ENCODE measurements at regions not wholly inside any gene's neighbourhood (a gene's known extent, or its start where the extent isn't known, plus 50 kb on each side); places are given as distances from the start of the nearest gene placed in this dataset.

GRCh38 chr3:104901396-104901795 is 465.3 kb upstream of the ALCAM start:
- Histone ChIP-seq H3K9me3 (ENCODE audit: control insufficient read depth, low read depth, low read length) (no peaks in the 10 kb centered on the region), H4K20me1 (ENCODE audit: control insufficient read depth, extremely low read depth, insufficient read depth, low read length) (no peaks in the 10 kb centered on the region), H3K79me2 (ENCODE audit: control insufficient read depth, insufficient read depth, low read length) (no peaks in the 10 kb centered on the region), H3K4me3 (ENCODE audit: control insufficient read depth in 2 of 3, extremely low read depth in 1 of 3, insufficient read depth in 2 of 3, low read depth in 1 of 3, low read length in 3 of 3) (no peak overlapping the region), H3K4me1 (ENCODE audit: control insufficient read depth, extremely low read depth, insufficient read depth, low read length) (no peaks in the 10 kb centered on the region), H3K9ac (ENCODE audit: control insufficient read depth, extremely low read depth, insufficient read depth, low read length) (no peak overlapping the region), H3K36me3 (ENCODE audit: control insufficient read depth in 2 of 2, extremely low read depth in 1 of 2, insufficient read depth in 2 of 2, low read length in 2 of 2) (no peaks in the 10 kb centered on the region), H3K27ac (ENCODE audit: control insufficient read depth, insufficient read depth, low read length) (no peak overlapping the region), H3K9me1 (ENCODE audit: control insufficient read depth, extremely low read depth, insufficient read depth, low read length) (no peaks in the 10 kb centered on the region), H2AFZ (ENCODE audit: control insufficient read depth, low read length) (no peak overlapping the region), H3K4me2 (ENCODE audit: control insufficient read depth, extremely low read depth, insufficient read depth, low read depth, low read length) (no peak overlapping the region), H3K27me3 (ENCODE audit: control insufficient read depth, extremely low read depth, insufficient read depth, low read length) (no peaks in the 10 kb centered on the region)
- FAIRE-seq: no peak
- TF ChIP-seq EZH2 (IDR thresholded peaks at IDR 0.05; ENCODE audit: low read length) (no peak), CTCF (optimal IDR thresholded peaks at IDR 0.05 in 1 of 3, IDR thresholded peaks at IDR 0.05 in 1 of 3, conservative IDR thresholded peaks at IDR 0.05 in 1 of 3; ENCODE audit: extremely low read depth in 1 of 3, insufficient read depth in 2 of 3, low read length in 3 of 3) (no peak)
- dilution Hi-C loops (cut with MboI; ENCODE audit: extremely low pct_ligation_motif_present, low sequenced_read_pairs): no loop called here
- DNase-seq (ENCODE audit: low read depth, low spot score): no peak

- TF ChIP-seq EZH2 (IDR thresholded peaks at IDR 0.05; ENCODE audit: low read length) (no peak), CTCF (optimal IDR thresholded peaks at IDR 0.05 in 1 of 3, IDR thresholded peaks at IDR 0.05 in 1 of 3, conservative IDR thresholded peaks at IDR 0.05 in 1 of 3; ENCODE audit: extremely low read depth in 1 of 3, insufficient read depth in 2 of 3, low read length in 3 of 3) (no peak)
- H3K27me3 ChIP-seq (ENCODE audit: control insufficient read depth, extremely low read depth, insufficient read depth, low read length): no peaks in the 10 kb centered on the region
- no peaks in the 10 kb centered on the region for H3K9me1 ChIP-seq (ENCODE audit: control insufficient read depth, extremely low read depth, insufficient read depth, low read length)
- H3K79me2 ChIP-seq (ENCODE audit: control insufficient read depth, insufficient read depth, low read length): no peaks in the 10 kb centered on the region
- FAIRE-seq (no peak), DNase-seq (ENCODE audit: low read depth, low spot score) (no peak)
- dilution Hi-C loops (cut with MboI; ENCODE audit: extremely low pct_ligation_motif_present, low sequenced_read_pairs): no loop called here
- no peaks in the 10 kb centered on the region for H3K36me3 ChIP-seq (ENCODE audit: control insufficient read depth in 2 of 2, extremely low read depth in 1 of 2, insufficient read depth in 2 of 2, low read length in 2 of 2)
- H3K4me1 ChIP-seq (ENCODE audit: control insufficient read depth, extremely low read depth, insufficient read depth, low read length): peaks cover 3% of the 10 kb centered on the region
- H3K9me3 ChIP-seq (ENCODE audit: control insufficient read depth, low read depth, low read length): peaks cover 4% of the 10 kb centered on the region
- no peak overlapping the region for H3K4me2 ChIP-seq (ENCODE audit: control insufficient read depth, extremely low read depth, insufficient read depth, low read depth, low read length)
- no peak overlapping the region for H3K4me3 ChIP-seq (ENCODE audit: control insufficient read depth in 2 of 3, extremely low read depth in 1 of 3, insufficient read depth in 2 of 3, low read depth in 1 of 3, low read length in 3 of 3)
- no peak overlapping the region for H3K27ac ChIP-seq (ENCODE audit: control insufficient read depth, insufficient read depth, low read length)
- H2AFZ ChIP-seq (ENCODE audit: control insufficient read depth, low read length): no peak overlapping the region
- H4K20me1 ChIP-seq (ENCODE audit: control insufficient read depth, extremely low read depth, insufficient read depth, low read length): no peaks in the 10 kb centered on the region
- no peak overlapping the region for H3K9ac ChIP-seq (ENCODE audit: control insufficient read depth, extremely low read depth, insufficient read depth, low read length)
Measured at GRCh38 chr3:104903064-104903463, 463.6 kb upstream of the ALCAM start.
